WTC11 (cell line): ENCODE measurements at regions not wholly inside any gene's neighbourhood (a gene's known extent, or its start where the extent isn't known, plus 50 kb on each side); places are given as distances from the start of the nearest gene placed in this dataset.

ENCODE experiments used
- ATAC-seq: fragments of 200-7000 bp; cut with Tn5 transposase; 2 replicates; pipeline ENCODE4 v1.10.0; 2021; ENCODE audit warnings: mild to moderate bottlenecking, moderate library complexity
- CTCF ChIA-PET: fragments of 300-600 bp; sonication (Branson Sonifier 250); formaldehyde crosslinking; loops from one replicate; lab custom pipeline; 2021; ENCODE audit warnings: antibody characterized with exemption; lab: Charles Lee
- POLR2A ChIA-PET: fragments of 350-600 bp; sonication (Branson Sonifier 250); formaldehyde crosslinking; loops from one replicate; lab custom pipeline; 2021; ENCODE audit warnings: antibody characterized with exemption; lab: Charles Lee
- DNase-seq: peaks from one replicate; pipeline ENCODE4 v3.0.0; 2021; ENCODE audit warnings: low spot score
- H3K27ac Mint-ChIP-seq: 2 replicates; pipeline ENCODE4 v1.8.0; 2021; ENCODE audit warnings: mixed read lengths
- H3K27me3 Mint-ChIP-seq: 2 replicates; pipeline ENCODE4 v1.8.0; 2021; ENCODE audit warnings: low read depth, mild to moderate bottlenecking, moderate library complexity, mixed read lengths
- H3K36me3 Mint-ChIP-seq: 2 replicates; pipeline ENCODE4 v1.8.0; 2021; ENCODE audit warnings: mixed read lengths
- H3K4me1 Mint-ChIP-seq: 2 replicates; pipeline ENCODE4 v1.8.0; 2022; ENCODE audit warnings: mixed read lengths
- H3K4me3 Mint-ChIP-seq: 2 replicates; pipeline ENCODE4 v1.8.0; 2021; ENCODE audit warnings: mild to moderate bottlenecking, moderate library complexity, mixed read lengths
- H3K9me3 Mint-ChIP-seq: 2 replicates; pipeline ENCODE4 v1.8.0; 2021; ENCODE audit warnings: mixed read lengths
- ATF6 ChIP-seq: sonication (generic); formaldehyde crosslinking; IDR thresholded peaks from 2 replicates; pipeline ENCODE4 v1.8.1; 2023; ENCODE audit warnings: mild to moderate bottlenecking, missing genetic modification reagents
- CREB1 ChIP-seq: sonication (generic); formaldehyde crosslinking; IDR thresholded peaks from 2 replicates; pipeline ENCODE4 v1.8.0; 2023; ENCODE audit warnings: mild to moderate bottlenecking, missing genetic modification reagents
- CREM ChIP-seq: sonication (generic); formaldehyde crosslinking; IDR thresholded peaks from 2 replicates; pipeline ENCODE4 v1.8.1; 2022; ENCODE audit warnings: mild to moderate bottlenecking, missing genetic modification reagents, moderate library complexity
- ELF4 ChIP-seq: sonication (generic); formaldehyde crosslinking; IDR thresholded peaks from 2 replicates; pipeline ENCODE4 v1.8.1; 2022; ENCODE audit warnings: low read depth, mild to moderate bottlenecking, moderate library complexity, missing genetic modification reagents
- EMX1 ChIP-seq: fragments of 250-450 bp; sonication (Bioruptor Pico); IDR thresholded peaks from 2 replicates; pipeline ENCODE4 v1.8.0; 2021; ENCODE audit warnings: mild to moderate bottlenecking
- HMGXB4 ChIP-seq: sonication (generic); formaldehyde crosslinking; IDR thresholded peaks from 2 replicates; pipeline ENCODE4 v1.8.1; 2023; ENCODE audit warnings: mild to moderate bottlenecking, moderate library complexity, missing genetic modification reagents
- IRF2 ChIP-seq: sonication (generic); formaldehyde crosslinking; IDR thresholded peaks from 2 replicates; pipeline ENCODE4 v1.8.0; 2022; ENCODE audit warnings: low read depth, missing genetic modification reagents, borderline replicate concordance
- KAT7 ChIP-seq: sonication (generic); formaldehyde crosslinking; IDR thresholded peaks from 2 replicates; pipeline ENCODE4 v1.8.1; 2023; ENCODE audit warnings: missing genetic modification reagents, mild to moderate bottlenecking, borderline replicate concordance
- MXD4 ChIP-seq: fragments of 250-450 bp; sonication (Bioruptor Pico); IDR thresholded peaks from 2 replicates; pipeline ENCODE4 v1.8.0; 2021; ENCODE audit warnings: mild to moderate bottlenecking, moderate library complexity, borderline replicate concordance
- NFE2L1 ChIP-seq: sonication (generic); formaldehyde crosslinking; IDR thresholded peaks from 2 replicates; pipeline ENCODE4 v1.8.1; 2023; ENCODE audit warnings: missing genetic modification reagents
- PRDM15 ChIP-seq: sonication (generic); formaldehyde crosslinking; IDR thresholded peaks from 2 replicates; pipeline ENCODE4 v1.8.0; 2022; ENCODE audit warnings: missing genetic modification reagents
- SMAD4 ChIP-seq: sonication (generic); formaldehyde crosslinking; IDR thresholded peaks from 2 replicates; pipeline ENCODE4 v1.8.0; 2022; ENCODE audit warnings: mild to moderate bottlenecking, missing genetic modification reagents
- STAT6 ChIP-seq: sonication (generic); formaldehyde crosslinking; conservative IDR thresholded peaks from 2 replicates; pipeline ENCODE4 v1.8.1; 2023; ENCODE audit warnings: mild to moderate bottlenecking, low read depth, missing genetic modification reagents, moderate library complexity
- ZBTB43 ChIP-seq: sonication (generic); formaldehyde crosslinking; IDR thresholded peaks from 2 replicates; pipeline ENCODE4 v1.8.1; 2023; ENCODE audit warnings: mild to moderate bottlenecking, missing genetic modification reagents
- ZNF396 ChIP-seq: fragments of 250-450 bp; sonication (Bioruptor Pico); IDR thresholded peaks from 2 replicates; pipeline ENCODE4 v1.8.0; 2021; ENCODE audit warnings: mild to moderate bottlenecking, moderate library complexity, borderline replicate concordance

GRCh38 chr3:151644020-151644620 lies 89.6 kb upstream of the AADACL2 start:
- no peak for TF ChIP-seq SMAD4 (CRISPR knock-in tag)
- no peak for TF ChIP-seq KAT7 (CRISPR knock-in tag)
- no peak for TF ChIP-seq CREB1 (CRISPR knock-in tag)
- H3K27me3 Mint-ChIP-seq = no peaks in the 10 kb centered on the region
- no peak for ATAC-seq
- H3K4me3 Mint-ChIP-seq = no peak overlapping the region
- H3K9me3 Mint-ChIP-seq = no peaks in the 10 kb centered on the region
- DNase-seq = no peak
- CTCF ChIA-PET = no interaction called here
- H3K4me1 Mint-ChIP-seq = no peaks in the 10 kb centered on the region
- H3K27ac Mint-ChIP-seq = no peak overlapping the region
- POLR2A ChIA-PET = no interaction called here
- no peaks in the 10 kb centered on the region for H3K36me3 Mint-ChIP-seq

GRCh38 chr3:151639418-151639740 lies 94.3 kb upstream of the AADACL2 start:
- CTCF ChIA-PET = no interaction called here

GRCh38 chr3:151638555-151639417 lies 94.9 kb upstream of the AADACL2 start:
- Mint-ChIP-seq H3K27ac (no peak overlapping the region), H3K4me1 (no peaks in the 10 kb centered on the region), H3K9me3 (peaks cover 21% of the 10 kb centered on the region), H3K27me3 (no peaks in the 10 kb centered on the region), H3K36me3 (peaks cover 5% of the 10 kb centered on the region; the same call in 1 of the 2 replicates), H3K4me3 (no peak overlapping the region)
- ChIA-PET POLR2A (no interaction called here), CTCF (interaction anchor here (0.5 kb wide), 1 partner anchor 9 kb away, joined by 3 read pairs; no protein-coding TSS in a partner anchor)
- DNase-seq (no peak), ATAC-seq (no peak)
- no peak for TF ChIP-seq ELF4 (CRISPR knock-in tag)
- no peak for TF ChIP-seq EMX1 (CRISPR knock-in tag)
- no peak for TF ChIP-seq IRF2
- TF ChIP-seq ATF6 (CRISPR knock-in tag) = no peak
- no peak for TF ChIP-seq ZBTB43 (CRISPR knock-in tag)
- TF ChIP-seq ZNF396 = no peak
- TF ChIP-seq PRDM15 (CRISPR knock-in tag) = no peak
- TF ChIP-seq NFE2L1 = no peak

More at GRCh38 chr3:151639418-151639740, 94.3 kb upstream of the AADACL2 start:
- Mint-ChIP-seq H3K27ac (no peak overlapping the region), H3K27me3 (no peaks in the 10 kb centered on the region), H3K36me3 (peaks cover 5% of the 10 kb centered on the region; the same call in 1 of the 2 replicates), H3K4me3 (no peak overlapping the region), H3K9me3 (peaks cover 21% of the 10 kb centered on the region), H3K4me1 (no peaks in the 10 kb centered on the region)
- POLR2A ChIA-PET = no interaction called here
- TF ChIP-seq NFE2L1 (no peak), MXD4 (CRISPR knock-in tag) (no peak), HMGXB4 (no peak), CREM (CRISPR knock-in tag) (no peak), STAT6 (CRISPR knock-in tag) (no peak)
- no peak for ATAC-seq
- no peak for DNase-seq
